Medulla oblongata (tissue), 1 donor: ENCODE measurements at regions not wholly inside any gene's neighbourhood (a gene's known extent, or its start where the extent isn't known, plus 50 kb on each side); places are given as distances from the start of the nearest gene placed in this dataset.

Experiments
- DNase-seq: peaks from one replicate; pipeline ENCODE4 v3.0.0-alpha.2; 2015; ENCODE audit errors: extremely low spot score

- no peak for DNase-seq
These were observed 75.2 kb upstream of the SOX4 start for GRCh38 chr6:21518317-21518716.

- no peak for DNase-seq
These were observed 73.9 kb upstream of the SOX4 start for GRCh38 chr6:21519642-21520041.

DNA sequence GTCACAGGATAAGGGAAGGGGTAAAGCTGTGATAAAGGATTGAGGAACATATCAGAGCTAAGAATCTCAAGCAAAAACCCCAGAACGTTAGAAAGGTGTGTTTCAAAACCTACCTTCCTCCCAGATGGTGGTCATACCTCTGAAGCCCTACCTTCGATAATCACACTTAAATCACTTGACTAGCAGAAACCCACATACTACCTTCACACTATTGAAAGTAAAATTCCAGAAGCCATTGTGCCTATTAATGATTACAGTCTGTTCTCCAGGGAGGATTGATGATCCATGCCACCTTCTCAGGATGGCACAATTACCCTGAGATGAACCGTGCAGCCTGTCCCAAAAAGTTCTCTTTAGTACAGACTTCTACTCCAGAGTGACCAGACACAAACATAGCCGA, 72.3 kb upstream of the SOX4 start:
- no peak for DNase-seq

GRCh38 chr6:21522143-21522747, 71.3 kb upstream of the SOX4 start:
- DNase-seq = no peak

DNA sequence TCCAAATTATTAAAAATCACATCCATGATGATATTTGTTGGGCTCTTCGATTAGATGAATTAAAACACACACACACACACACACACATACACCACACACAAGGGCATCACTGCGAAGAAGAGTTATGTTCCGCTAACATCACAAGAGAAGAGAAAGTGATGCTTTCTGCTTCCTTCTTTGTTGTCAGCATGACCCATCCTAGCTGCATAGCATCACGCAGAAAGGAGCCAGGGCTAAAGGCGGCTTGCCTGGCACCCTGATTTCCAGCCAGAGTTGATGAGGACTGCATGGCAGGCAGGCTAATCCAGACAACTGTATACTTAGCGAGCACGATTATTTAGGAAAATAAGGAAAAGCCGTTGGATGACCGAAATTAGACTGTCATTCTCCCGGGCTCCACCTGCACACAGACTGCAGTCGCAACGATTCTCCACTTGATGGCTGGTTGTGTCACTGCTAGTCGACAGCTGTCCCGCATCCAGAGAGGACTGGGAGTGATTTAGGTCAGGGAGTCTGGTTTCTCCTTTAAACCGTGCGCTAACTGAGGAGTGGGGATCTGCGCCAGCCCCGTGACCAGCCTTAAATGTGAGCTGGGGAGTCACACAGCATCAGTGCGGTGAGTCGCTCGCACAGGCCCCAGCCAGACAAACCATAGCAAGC, 70.6 kb upstream of the SOX4 start:
- DNase-seq = no peak

- DNase-seq = no peak
These were observed 69.9 kb upstream of the SOX4 start for GRCh38 chr6:21523652-21524051.

GRCh38 chr6:21524201-21524600, 69.3 kb upstream of the SOX4 start:
- DNase-seq = no peak

DNA sequence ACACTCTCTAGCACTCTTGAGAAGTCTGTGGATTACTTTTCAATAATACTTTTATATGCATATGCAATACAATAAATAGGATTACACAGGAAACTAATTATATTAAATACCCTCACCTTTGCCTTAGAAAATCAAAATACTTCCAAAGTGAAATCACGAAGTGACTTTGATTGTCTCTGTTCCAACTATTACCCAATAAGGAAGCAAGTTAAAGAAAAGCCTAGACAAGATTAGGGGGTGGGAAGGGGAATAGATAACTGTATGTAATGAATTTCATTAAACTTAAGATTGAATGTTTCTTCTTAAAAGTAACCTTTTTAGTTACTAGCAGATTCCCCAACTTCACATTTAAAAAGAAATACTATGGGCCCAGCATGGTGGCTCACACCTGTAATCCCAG, 66.6 kb upstream of the SOX4 start:
- DNase-seq = no peak

GRCh38 chr6:21527731-21528130, 65.8 kb upstream of the SOX4 start:
- DNase-seq = no peak

DNA sequence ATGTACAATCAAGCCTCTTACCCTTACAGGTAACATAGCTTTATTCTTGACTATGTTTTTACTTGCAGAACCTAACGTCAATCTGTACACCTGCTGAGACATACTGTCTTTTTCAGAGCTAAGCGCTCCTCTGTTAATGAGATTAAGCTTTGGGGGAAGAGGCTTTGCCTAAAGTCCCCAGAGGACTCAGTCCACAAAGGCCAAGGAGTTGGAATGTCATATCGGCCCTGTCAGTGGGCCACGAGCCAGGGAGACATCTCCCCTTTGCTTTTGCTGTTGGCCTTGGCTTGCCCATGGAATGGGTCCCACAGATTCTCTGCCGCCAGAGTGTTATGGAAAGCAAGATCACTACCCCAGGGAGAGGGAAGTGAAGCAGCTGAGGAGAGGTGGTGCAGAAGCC, 64.1 kb upstream of the SOX4 start:
- no peak for DNase-seq

- no peak for DNase-seq
These were observed 62.2 kb upstream of the SOX4 start for GRCh38 chr6:21531393-21531792.

DNA sequence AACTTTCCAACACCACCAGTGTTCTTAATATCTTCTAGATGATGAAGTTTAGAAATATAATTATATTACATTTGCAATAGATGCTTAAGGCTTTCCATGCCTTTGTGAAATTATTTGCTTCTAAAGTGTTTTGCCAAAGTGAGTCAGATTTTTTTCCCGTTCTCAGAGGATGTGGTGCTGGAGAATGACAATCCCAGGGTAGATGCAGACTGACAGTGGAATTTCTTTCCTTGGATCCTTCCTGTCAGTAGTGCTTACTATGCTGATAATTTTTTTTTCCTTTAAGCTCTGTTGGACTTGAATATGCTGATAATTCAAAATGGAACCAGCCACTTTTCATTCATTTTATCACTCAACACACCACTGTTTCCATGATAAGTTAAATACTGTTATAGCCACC, 59.9 kb upstream of the SOX4 start:
- DNase-seq = no peak

DNA sequence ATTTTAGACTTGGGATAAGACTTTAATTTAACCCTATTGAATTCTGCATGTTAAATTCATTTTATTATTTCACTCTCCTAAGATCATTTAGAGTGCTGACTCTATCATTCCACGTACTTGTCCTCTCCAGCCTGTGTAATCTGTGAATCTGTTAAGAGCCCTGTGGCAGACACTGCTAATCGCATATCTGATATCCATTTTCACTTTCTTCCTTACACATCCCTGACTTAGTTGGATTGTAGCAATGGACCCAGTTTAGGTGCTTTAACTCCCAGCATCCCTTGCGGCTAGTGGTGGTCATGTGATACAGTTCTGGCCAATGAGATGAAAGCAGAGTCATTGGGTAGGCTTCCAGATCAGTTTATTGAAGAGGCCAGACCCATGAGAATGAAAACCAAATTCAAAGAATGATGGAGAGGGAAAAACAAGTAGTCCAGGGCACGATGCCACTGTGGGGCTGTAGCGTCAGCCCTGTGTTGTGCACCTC, 57.2 kb upstream of the SOX4 start:
- DNase-seq = no peak

- DNase-seq = no peak
These were observed 55.9 kb upstream of the SOX4 start for GRCh38 chr6:21537637-21538036.

GRCh38 chr6:21538186-21538798, 55.3 kb upstream of the SOX4 start:
- peak; percentile 26 for DNase-seq

- no peak for DNase-seq
These were observed 53.9 kb upstream of the SOX4 start for GRCh38 chr6:21539621-21540100.
